Lung (tissue), 11 donors: ENCODE measurements at regions not wholly inside any gene's neighbourhood (a gene's known extent, or its start where the extent isn't known, plus 50 kb on each side); places are given as distances from the start of the nearest gene placed in this dataset.

Experiments used
- ATAC-seq: fragments of 200-7000 bp; cut with Tn5 transposase; one replicate; pipeline ENCODE4 v1.9.1; 2020; ENCODE audit warnings: moderate number of reproducible peaks; ENCODE audit not compliant: insufficient read depth, low FRiP score
- DNase-seq, 3 donors: peaks; one replicate each; pipeline ENCODE4 v3.0.0-alpha.2; 2013 to 2017
- H3K27ac ChIP-seq, 2 donors: one replicate each; pipeline ENCODE4 v1.5.1; 2013; ENCODE audit warnings: mild to moderate bottlenecking in 2 of 2, moderate library complexity in 2 of 2, control low read depth in 1 of 2, inconsistent platforms in 1 of 2, low read depth in 1 of 2, low read length in 1 of 2
- H3K27me3 ChIP-seq, 3 donors: one replicate each; pipeline ENCODE4 v1.5.1; 2013; ENCODE audit warnings: low read length in 2 of 3; ENCODE audit not compliant: control insufficient read depth in 3 of 3, insufficient read depth in 3 of 3
- H3K36me3 ChIP-seq, 4 donors: one replicate each; pipeline ENCODE4 v1.5.1; 2013; ENCODE audit warnings: low read length in 4 of 4, mild to moderate bottlenecking in 1 of 4, moderate library complexity in 1 of 4; ENCODE audit not compliant: control insufficient read depth in 4 of 4, insufficient read depth in 4 of 4
- H3K4me1 ChIP-seq, 5 donors: one replicate each; pipeline ENCODE4 v1.5.1; 2013; ENCODE audit warnings: low read length in 5 of 5, mild to moderate bottlenecking in 2 of 5, moderate library complexity in 1 of 5; ENCODE audit not compliant: control insufficient read depth in 5 of 5, insufficient read depth in 5 of 5
- H3K4me3 ChIP-seq: one replicate; pipeline ENCODE4 v1.5.1; 2013; ENCODE audit warnings: mild to moderate bottlenecking, control low read depth, moderate library complexity
- H3K9ac ChIP-seq, 2 donors: one replicate each; pipeline ENCODE4 v1.5.1; 2013; ENCODE audit warnings: low read length in 2 of 2, control low read depth in 1 of 2; ENCODE audit not compliant: insufficient read depth in 1 of 2
- H3K9me3 ChIP-seq, 4 donors: one replicate each; pipeline ENCODE4 v1.5.1; 2013; ENCODE audit warnings: low read length in 3 of 4, mild to moderate bottlenecking in 1 of 4, moderate library complexity in 1 of 4; ENCODE audit not compliant: control insufficient read depth in 4 of 4, insufficient read depth in 3 of 4
- CTCF ChIP-seq: IDR thresholded peaks from 2 replicates; pipeline ENCODE4 v1.5.1; 2012; ENCODE audit warnings: mild to moderate bottlenecking; ENCODE audit errors: control extremely low read depth, extremely low read depth
- WGBS, 2 donors: extraction: QIAGEN DNeasy Blood & Tissue Kit; methylation state at CpG; one replicate each; pipeline ENCODE4 v1.1.7; 2013; 5-methylcytosine and 5-hydroxymethylcytosine counted together
- donor health status: control.
- donor health status: control.
- donor health status: Bipolar disorder and iron deficiency.
- donor health status: healthy.
- donor health status: DM: yes; HTN: yes; CAD: no.

- Histone ChIP-seq H3K4me3 (no peak overlapping the region), H3K27ac (no peak overlapping the region), H3K9ac (no peak overlapping the region), H3K4me1 (no peaks in the 10 kb centered on the region), H3K9me3 (no peaks in the 10 kb centered on the region), H3K36me3 (no peaks in the 10 kb centered on the region), H3K27me3 (no peaks in the 10 kb centered on the region)
- TF ChIP-seq CTCF: no peak
- 39 to 50% methylated on average over 1 of the region's 1 CpG for WGBS, 2 donors
- DNase-seq: no peak
- ATAC-seq: no peak
These were observed 470.6 kb downstream of the METTL4 start for GRCh38 chr18:2100694-2101213.

- no peaks in the 10 kb centered on the region for H3K9me3 ChIP-seq
- DNase-seq: no peak
- no peak for TF ChIP-seq CTCF
- ATAC-seq: no peak
- no peak overlapping the region for H3K9ac ChIP-seq
- no peaks in the 10 kb centered on the region for H3K36me3 ChIP-seq
- no peak overlapping the region for H3K4me3 ChIP-seq
- no peaks in the 10 kb centered on the region for H3K27me3 ChIP-seq
- no peak overlapping the region for H3K27ac ChIP-seq
- H3K4me1 ChIP-seq: no peaks in the 10 kb centered on the region
These were observed 469.3 kb downstream of the METTL4 start for GRCh38 chr18:2102022-2102421.

GRCh38 chr18:2103299-2103698, 468.0 kb downstream of the METTL4 start:
- Histone ChIP-seq H3K9ac (no peak overlapping the region), H3K4me3 (no peak overlapping the region), H3K27me3 (no peaks in the 10 kb centered on the region), H3K36me3 (no peaks in the 10 kb centered on the region), H3K9me3 (peaks cover 0 to 2% (median 0%) of the 10 kb centered on the region in 4 donors), H3K27ac (no peak overlapping the region), H3K4me1 (no peaks in the 10 kb centered on the region)
- ATAC-seq (no peak), DNase-seq (no peak)
- no peak for TF ChIP-seq CTCF
- 90 to 95% methylated on average over 2 of the region's 2 CpGs for WGBS, 2 donors
